ENCODE measurements at regions not wholly inside any gene's neighbourhood (a gene's known extent, or its start where the extent isn't known, plus 50 kb on each side); places are given as distances from the start of the nearest gene placed in this dataset.
"Not testable (repeated sequence)": the region's sequence is repeated elsewhere in the genome, so short reads cannot be mapped to it uniquely, and the experiment has no call there.

GRCh38 chr2:224650815-224651439, 65.2 kb downstream of the CCDC195 start:
- DNase-seq = peak in 2 of 58 donors; percentile 49 to 60

- not testable (repeated sequence) for DNase-seq
Observed at GRCh38 chr2:224647684-224648083, 62.5 kb upstream of the CUL3 start.

GRCh38 chr2:224646242-224646846, 61.2 kb upstream of the CUL3 start:
- no peak for DNase-seq

GRCh38 chr2:224645722-224646121, 60.6 kb upstream of the CUL3 start:
- no peak for DNase-seq

GRCh38 chr2:224640679-224641078, 55.5 kb upstream of the CUL3 start:
- no peak for DNase-seq

GRCh38 chr2:224638301-224638823, 53.2 kb upstream of the CUL3 start:
- DNase-seq = no peak

All from anterior cingulate cortex (tissue), 58 donors.